Limb (tissue), 2 donors: ENCODE measurements at regions not wholly inside any gene's neighbourhood (a gene's known extent, or its start where the extent isn't known, plus 50 kb on each side); places are given as distances from the start of the nearest gene placed in this dataset.

Source experiments
- DNase-seq, 2 donors: peaks; one replicate each; pipeline ENCODE4 v3.0.0-alpha.2; 2016; ENCODE audit errors: extremely low spot score in 2 of 2

- no peak for DNase-seq
These were observed 107.1 kb upstream of the TSHZ2 start for GRCh38 chr20:52864916-52865605.

- DNase-seq: no peak
These were observed 112.8 kb upstream of the TSHZ2 start for GRCh38 chr20:52859156-52859876.

- no peak for DNase-seq
These were observed 119.4 kb upstream of the TSHZ2 start for GRCh38 chr20:52852714-52853113.

- no peak for DNase-seq
These were observed 124.3 kb upstream of the TSHZ2 start for GRCh38 chr20:52847731-52848359.

- DNase-seq: no peak
These were observed 125.0 kb upstream of the TSHZ2 start for GRCh38 chr20:52847029-52847660.

- no peak for DNase-seq
These were observed 127.1 kb upstream of the TSHZ2 start for GRCh38 chr20:52845044-52845443.

GRCh38 chr20:52843425-52843824 lies 128.7 kb upstream of the TSHZ2 start:
- DNase-seq: no peak

GRCh38 chr20:52841003-52841402 lies 131.2 kb upstream of the TSHZ2 start:
- DNase-seq: no peak

- DNase-seq: no peak
These were observed 132.1 kb upstream of the TSHZ2 start for GRCh38 chr20:52840041-52840440.

GRCh38 chr20:52838510-52839241 lies 133.5 kb upstream of the TSHZ2 start:
- DNase-seq: no peak

GRCh38 chr20:52837378-52837777 lies 134.8 kb upstream of the TSHZ2 start:
- no peak for DNase-seq

- no peak for DNase-seq
These were observed 138.3 kb upstream of the TSHZ2 start for GRCh38 chr20:52833901-52834300.

- DNase-seq: no peak
These were observed 139.9 kb upstream of the TSHZ2 start for GRCh38 chr20:52832151-52832774.

GRCh38 chr20:52830598-52830997 lies 141.6 kb upstream of the TSHZ2 start:
- DNase-seq: no peak

- no peak for DNase-seq
These were observed 143.0 kb upstream of the TSHZ2 start for GRCh38 chr20:52829111-52829510.

GRCh38 chr20:52828199-52828598 lies 144.0 kb upstream of the TSHZ2 start:
- DNase-seq: no peak

GRCh38 chr20:52826722-52827121 lies 145.4 kb upstream of the TSHZ2 start:
- DNase-seq: no peak

- DNase-seq: no peak
These were observed 145.8 kb upstream of the TSHZ2 start for GRCh38 chr20:52826321-52826720.

GRCh38 chr20:52824494-52825216 lies 147.5 kb upstream of the TSHZ2 start:
- no peak for DNase-seq

- no peak for DNase-seq
These were observed 148.9 kb upstream of the TSHZ2 start for GRCh38 chr20:52823303-52823702.
